ENCODE measurements at regions not wholly inside any gene's neighbourhood (a gene's known extent, or its start where the extent isn't known, plus 50 kb on each side); places are given as distances from the start of the nearest gene placed in this dataset.

DNA sequence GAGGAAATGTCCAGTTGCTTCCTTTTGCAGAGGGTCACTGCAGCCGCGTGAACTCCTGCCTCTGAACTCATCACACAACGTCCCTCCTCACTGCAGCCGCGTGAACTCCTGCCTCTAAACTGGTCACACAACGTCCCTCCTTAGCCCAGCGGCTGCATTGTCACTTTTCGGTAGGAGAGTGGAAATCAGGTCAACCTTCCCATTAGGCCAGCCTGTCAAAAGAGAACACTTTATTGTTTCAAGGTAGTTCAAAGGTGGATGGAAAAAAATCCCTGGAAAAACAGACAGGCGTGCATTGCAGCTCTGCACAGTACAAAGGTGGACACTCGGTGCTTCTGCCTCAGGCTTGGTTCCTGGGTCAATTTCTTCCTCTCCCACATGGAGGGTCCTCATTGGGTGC is 280.2 kb downstream of the FOXL1 start:
- TF ChIP-seq ZNF274 (IDR thresholded peaks at IDR 0.05; ENCODE audit: low read depth, low read length) (no peak), YY1 (IDR thresholded peaks at IDR 0.05; ENCODE audit: insufficient read depth, insufficient read length) (no peak)
